ENCODE measurements at regions not wholly inside any gene's neighbourhood (a gene's known extent, or its start where the extent isn't known, plus 50 kb on each side); places are given as distances from the start of the nearest gene placed in this dataset.
"Not testable (repeated sequence)": the region's sequence is repeated elsewhere in the genome, so short reads cannot be mapped to it uniquely, and the experiment has no call there.

GRCh38 chr7:86199881-86200614 is 443.7 kb upstream of the GRM3 start:
- DNase-seq: no peak

GRCh38 chr7:86190351-86190750 is 453.4 kb upstream of the GRM3 start:
- DNase-seq: no peak

GRCh38 chr7:86181474-86181873 is 462.2 kb upstream of the GRM3 start:
- DNase-seq: no peak

GRCh38 chr7:86164827-86165226 is 478.9 kb upstream of the GRM3 start:
- DNase-seq: no peak

- DNase-seq: no peak
These were observed 485.6 kb upstream of the GRM3 start for GRCh38 chr7:86158111-86158510.

- DNase-seq: no peak
These were observed 488.1 kb upstream of the GRM3 start for GRCh38 chr7:86155623-86156022.

- no peak for DNase-seq
These were observed 490.8 kb upstream of the GRM3 start for GRCh38 chr7:86152926-86153325.

- no peak for DNase-seq
These were observed 494.6 kb upstream of the GRM3 start for GRCh38 chr7:86149024-86149665.

GRCh38 chr7:86148501-86148900 is 495.2 kb upstream of the GRM3 start:
- DNase-seq: no peak

GRCh38 chr7:86137343-86137742 is 506.4 kb upstream of the GRM3 start:
- no peak for DNase-seq

- DNase-seq: no peak
These were observed 513.4 kb upstream of the GRM3 start for GRCh38 chr7:86130268-86130667.

- no peak for DNase-seq
These were observed 520.2 kb upstream of the GRM3 start for GRCh38 chr7:86123476-86123875.

- DNase-seq: no peak
These were observed 549.5 kb upstream of the GRM3 start for GRCh38 chr7:86094166-86094669.

- no peak for DNase-seq
These were observed 552.3 kb upstream of the GRM3 start for GRCh38 chr7:86091369-86091768.

GRCh38 chr7:86089455-86089854 is 554.3 kb upstream of the GRM3 start:
- DNase-seq: no peak

GRCh38 chr7:86064572-86064971 is 579.1 kb upstream of the GRM3 start:
- DNase-seq: not testable (repeated sequence)

- no peak for DNase-seq
These were observed 585.1 kb upstream of the GRM3 start for GRCh38 chr7:86058649-86059048.

- DNase-seq: no peak
These were observed 592.8 kb upstream of the GRM3 start for GRCh38 chr7:86050918-86051317.

GRCh38 chr7:86049910-86050309 is 593.8 kb upstream of the GRM3 start:
- DNase-seq: no peak

GRCh38 chr7:86045197-86045596 is 598.5 kb upstream of the GRM3 start:
- not testable (repeated sequence) for DNase-seq

- DNase-seq: no peak
These were observed 617.9 kb upstream of the GRM3 start for GRCh38 chr7:86025807-86026206.

- no peak for DNase-seq
These were observed 630.0 kb upstream of the GRM3 start for GRCh38 chr7:86013662-86014061.

- DNase-seq: no peak
These were observed 630.7 kb upstream of the GRM3 start for GRCh38 chr7:86012971-86013370.

- DNase-seq: no peak
These were observed 634.8 kb upstream of the GRM3 start for GRCh38 chr7:86008898-86009297.
